H9 (cell line): ENCODE measurements at regions not wholly inside any gene's neighbourhood (a gene's known extent, or its start where the extent isn't known, plus 50 kb on each side); places are given as distances from the start of the nearest gene placed in this dataset.

ENCODE experiments used
- DNase-seq: peaks from one replicate; pipeline ENCODE4 v3.0.0-alpha.2; 2017
- H2AFZ ChIP-seq: one replicate; pipeline ENCODE4 v1.6.1; 2013; ENCODE audit warnings: mild to moderate bottlenecking, low read length, control low read depth, moderate library complexity
- H2AK5ac ChIP-seq: 2 replicates; pipeline ENCODE4 v1.6.1; 2013; ENCODE audit warnings: low read length, control low read depth, mixed read lengths; ENCODE audit not compliant: insufficient read length
- H2BK120ac ChIP-seq: one replicate; pipeline ENCODE4 v1.6.1; 2013; ENCODE audit warnings: low read depth, mild to moderate bottlenecking, low read length, control low read depth, inconsistent platforms; ENCODE audit not compliant: poor library complexity, severe bottlenecking
- H2BK12ac ChIP-seq: 2 replicates; pipeline ENCODE4 v1.6.1; 2013; ENCODE audit warnings: low read length, control low read depth, mixed read lengths, low read depth; ENCODE audit not compliant: insufficient read length
- H2BK15ac ChIP-seq: 2 replicates; pipeline ENCODE4 v1.6.1; 2013; ENCODE audit warnings: low read depth, low read length, control low read depth
- H2BK20ac ChIP-seq: one replicate; pipeline ENCODE4 v1.6.1; 2013; ENCODE audit warnings: low read depth, mild to moderate bottlenecking, low read length, control low read depth, inconsistent platforms; ENCODE audit not compliant: poor library complexity, severe bottlenecking
- H2BK5ac ChIP-seq: 2 replicates; pipeline ENCODE4 v1.6.1; 2013; ENCODE audit warnings: low read length, control low read depth, mixed read lengths; ENCODE audit not compliant: insufficient read length
- H3K14ac ChIP-seq: 2 replicates; pipeline ENCODE4 v1.6.1; 2013; ENCODE audit warnings: low read length, control low read depth; ENCODE audit not compliant: insufficient read depth
- H3K18ac ChIP-seq: 2 replicates; pipeline ENCODE4 v1.6.1; 2013; ENCODE audit warnings: low read depth, mild to moderate bottlenecking, mixed read lengths, low read length, control low read depth; ENCODE audit not compliant: insufficient read length
- H3K23ac ChIP-seq: 2 replicates; pipeline ENCODE4 v1.6.1; 2013; ENCODE audit warnings: low read length, control low read depth, mixed read lengths, low read depth; ENCODE audit not compliant: insufficient read length
- H3K23me2 ChIP-seq: 2 replicates; pipeline ENCODE4 v1.6.1; 2013; ENCODE audit warnings: low read depth, mild to moderate bottlenecking, mixed read lengths, low read length, control low read depth; ENCODE audit not compliant: insufficient read length, poor library complexity, severe bottlenecking
- H3K27ac ChIP-seq: 2 replicates; pipeline ENCODE4 v1.5.1; 2013; ENCODE audit warnings: low read length, control low read depth, mixed read lengths, low read depth; ENCODE audit not compliant: insufficient read length
- H3K27me3 ChIP-seq: 2 replicates; pipeline ENCODE4 v1.6.1; 2013; ENCODE audit warnings: low read length, control low read depth, inconsistent platforms; ENCODE audit not compliant: insufficient read depth
- H3K4ac ChIP-seq: 2 replicates; pipeline ENCODE4 v1.6.1; 2013; ENCODE audit warnings: low read depth, mild to moderate bottlenecking, control low read depth, inconsistent platforms, low read length, moderate library complexity
- H3K4me1 ChIP-seq: 2 replicates; pipeline ENCODE4 v1.6.1; 2013; ENCODE audit warnings: low read length, control low read depth, inconsistent platforms; ENCODE audit not compliant: insufficient read depth
- H3K4me2 ChIP-seq: 2 replicates; pipeline ENCODE4 v1.6.1; 2013; ENCODE audit warnings: low read length, control low read depth, mixed read lengths; ENCODE audit not compliant: insufficient read length, insufficient read depth
- H3K56ac ChIP-seq: 2 replicates; pipeline ENCODE4 v1.6.1; 2013; ENCODE audit warnings: low read depth, mild to moderate bottlenecking, mixed read lengths, low read length, control low read depth; ENCODE audit not compliant: insufficient read length
- H3K79me1 ChIP-seq: 2 replicates; pipeline ENCODE4 v1.6.1; 2013; ENCODE audit warnings: low read depth, mild to moderate bottlenecking, moderate library complexity, low read length, control low read depth, inconsistent platforms; ENCODE audit not compliant: insufficient read depth, poor library complexity, severe bottlenecking
- H3K79me2 ChIP-seq: 2 replicates; pipeline ENCODE4 v1.6.1; 2013; ENCODE audit warnings: low read length, control low read depth, inconsistent platforms; ENCODE audit not compliant: insufficient read depth
- H3K9ac ChIP-seq: 2 replicates; pipeline ENCODE4 v1.6.1; 2013; ENCODE audit warnings: low read length, control low read depth, mixed read lengths; ENCODE audit not compliant: insufficient read length; ENCODE audit errors: extremely low read depth
- H3K9me3 ChIP-seq: one replicate; pipeline ENCODE4 v1.6.1; 2013; ENCODE audit warnings: low read depth, low read length, inconsistent platforms; ENCODE audit not compliant: control insufficient read depth
- H3T11ph ChIP-seq: one replicate; pipeline ENCODE4 v1.6.1; 2013; ENCODE audit warnings: mild to moderate bottlenecking, low read length, control low read depth, inconsistent platforms
- H4K20me1 ChIP-seq: one replicate; pipeline ENCODE4 v1.6.1; 2013; ENCODE audit not compliant: control insufficient read depth, insufficient read length, insufficient read depth
- H4K5ac ChIP-seq: 2 replicates; pipeline ENCODE4 v1.6.1; 2013; ENCODE audit warnings: low read depth, mild to moderate bottlenecking, mixed read lengths, low read length, control low read depth; ENCODE audit not compliant: insufficient read length
- H4K8ac ChIP-seq: replicated peaks from 2 replicates; pipeline ENCODE4 v1.6.1; 2013; ENCODE audit warnings: low read length, control low read depth, mixed read lengths, low read depth; ENCODE audit not compliant: insufficient read length
- H4K91ac ChIP-seq: 2 replicates; pipeline ENCODE4 v1.6.1; 2013; ENCODE audit warnings: low read depth, mild to moderate bottlenecking, moderate library complexity, mixed read lengths, low read length, control low read depth; ENCODE audit not compliant: insufficient read length
- H3K27ac Mint-ChIP-seq, 3 experiments: 2 replicates in 2 of 3; 3 replicates in 1 of 3; pipeline ENCODE4 v1.8.0; 2020 to 2021; ENCODE audit warnings: mixed read lengths in 3 of 3, mild to moderate bottlenecking in 1 of 3, moderate library complexity in 1 of 3
- H3K27me3 Mint-ChIP-seq: 2 replicates; pipeline ENCODE4 v1.8.0; 2021; ENCODE audit warnings: low read depth, mild to moderate bottlenecking, moderate library complexity, mixed read lengths
- H3K36me3 Mint-ChIP-seq, 3 experiments: 2 replicates in 2 of 3; 3 replicates in 1 of 3; pipeline ENCODE4 v1.8.0; 2020 to 2021; ENCODE audit warnings: low read depth in 3 of 3, mixed read lengths in 3 of 3; ENCODE audit not compliant: insufficient read depth in 1 of 3
- H3K4me1 Mint-ChIP-seq, 2 experiments: 2 replicates each; pipeline ENCODE4 v1.8.0; 2020; ENCODE audit warnings: mixed read lengths in 2 of 2
- H3K4me3 Mint-ChIP-seq, 2 experiments: 2 replicates in 1 of 2; 3 replicates in 1 of 2; pipeline ENCODE4 v1.8.0; 2020 to 2021; ENCODE audit warnings: mild to moderate bottlenecking in 2 of 2, mixed read lengths in 2 of 2, moderate library complexity in 1 of 2
- H3K9me3 Mint-ChIP-seq, 2 experiments: 2 replicates in 1 of 2; 3 replicates in 1 of 2; pipeline ENCODE4 v1.8.0; 2020; ENCODE audit warnings: mild to moderate bottlenecking in 2 of 2, mixed read lengths in 2 of 2, moderate library complexity in 1 of 2
- CTCF ChIP-seq: fragments of 200-600 bp; sonication (generic); conservative IDR thresholded peaks from 3 replicates; pipeline ENCODE4 v1.8.0; 2021; ENCODE audit warnings: antibody characterized with exemption, mild to moderate bottlenecking
- WGBS: extraction: QIAGEN DNeasy Blood & Tissue Kit; methylation state at CpG from one replicate; pipeline ENCODE4 v1.1.7; 2013; ENCODE audit warnings: missing lambda C conversion rate, low lambda C conversion rate, mixed read lengths; ENCODE audit not compliant: insufficient read length; ENCODE audit errors: extremely low coverage; 5-methylcytosine and 5-hydroxymethylcytosine counted together

- Mint-ChIP-seq H3K9me3 (no peaks in the 10 kb centered on the region; a peak in 1 of 5 replicates), H3K4me3 (no peak overlapping the region), H3K27ac (no peak overlapping the region), H3K36me3 (no peaks in the 10 kb centered on the region; a peak in 1 of 7 replicates), H3K27me3 (peaks cover 3% of the 10 kb centered on the region; the same call in 1 of the 2 replicates), H3K4me1 (peaks cover 16 to 23% of the 10 kb centered on the region in 2 experiments)
- no peak overlapping the region for H2BK20ac ChIP-seq
- no peaks in the 10 kb centered on the region for H3K4me1 ChIP-seq
- no peak overlapping the region for H2BK120ac ChIP-seq
- no peak for TF ChIP-seq CTCF
- H2AFZ ChIP-seq: no peak overlapping the region
- no peak overlapping the region for H3K4me2 ChIP-seq
- H3K23ac ChIP-seq: no peak overlapping the region
- H4K5ac ChIP-seq: no peak overlapping the region
- H3K4ac ChIP-seq: no peak overlapping the region
- H2BK12ac ChIP-seq: no peak overlapping the region
- no peaks in the 10 kb centered on the region for H3K23me2 ChIP-seq
- no peak overlapping the region for H3K9ac ChIP-seq
- H3K79me2 ChIP-seq: no peaks in the 10 kb centered on the region
- H2BK15ac ChIP-seq: no peak overlapping the region
- H3K9me3 ChIP-seq: no peaks in the 10 kb centered on the region
- no CpG with 5 or more reads among the region's 12 CpGs for WGBS
- no peak overlapping the region for H2BK5ac ChIP-seq
- no peaks in the 10 kb centered on the region for H4K20me1 ChIP-seq
- no peak for DNase-seq
- no peaks in the 10 kb centered on the region for H3K27me3 ChIP-seq
- no peak overlapping the region for H3T11ph ChIP-seq
- H3K79me1 ChIP-seq: no peaks in the 10 kb centered on the region
- no peak overlapping the region for H3K14ac ChIP-seq
- H3K56ac ChIP-seq: no peak overlapping the region
- no peak overlapping the region for H4K91ac ChIP-seq
- H4K8ac ChIP-seq: no peak overlapping the region
- no peak overlapping the region for H3K18ac ChIP-seq
- no peak overlapping the region for H3K27ac ChIP-seq
- no peak overlapping the region for H2AK5ac ChIP-seq
Observed at GRCh38 chr20:24786111-24786495, 163.0 kb upstream of the CST7 start.
